Glutamatergic neuron (in vitro differentiated cells): ENCODE measurements at regions not wholly inside any gene's neighbourhood (a gene's known extent, or its start where the extent isn't known, plus 50 kb on each side); places are given as distances from the start of the nearest gene placed in this dataset.

Source experiments
- DNase-seq: peaks from one replicate; pipeline ENCODE4 v3.0.0; 2022
- H3K27ac Mint-ChIP-seq: one replicate; pipeline ENCODE4 v1.8.0; 2020; ENCODE audit warnings: mild to moderate bottlenecking, mixed read lengths, inconsistent platforms; ENCODE audit not compliant: unreplicated experiment
- H3K27me3 Mint-ChIP-seq: one replicate; pipeline ENCODE4 v1.8.0; 2020; ENCODE audit warnings: mild to moderate bottlenecking, moderate library complexity, mixed read lengths, inconsistent platforms; ENCODE audit not compliant: unreplicated experiment
- H3K36me3 Mint-ChIP-seq: one replicate; pipeline ENCODE4 v1.8.0; 2020; ENCODE audit warnings: mild to moderate bottlenecking, mixed read lengths, inconsistent platforms; ENCODE audit not compliant: unreplicated experiment
- H3K4me1 Mint-ChIP-seq: one replicate; pipeline ENCODE4 v1.8.0; 2020; ENCODE audit warnings: mild to moderate bottlenecking, low read depth, mixed read lengths, inconsistent platforms; ENCODE audit not compliant: unreplicated experiment
- H3K4me3 Mint-ChIP-seq: one replicate; pipeline ENCODE4 v1.8.0; 2020; ENCODE audit warnings: mild to moderate bottlenecking, mixed read lengths, inconsistent platforms; ENCODE audit not compliant: unreplicated experiment
- H3K9me3 Mint-ChIP-seq: one replicate; pipeline ENCODE4 v1.8.0; 2020; ENCODE audit warnings: mild to moderate bottlenecking, moderate library complexity, mixed read lengths, inconsistent platforms; ENCODE audit not compliant: unreplicated experiment
- CTCF ChIP-seq: fragments of 200-600 bp; sonication (generic); IDR thresholded peaks from one replicate; pipeline ENCODE4 v1.5.0; 2021; ENCODE audit not compliant: partially characterized antibody, unreplicated experiment

GRCh38 chr18:51998066-51998465 is 341.9 kb upstream of the DCC start:
- H3K9me3 Mint-ChIP-seq = no peaks in the 10 kb centered on the region
- no peaks in the 10 kb centered on the region for H3K4me1 Mint-ChIP-seq
- DNase-seq = no peak
- no peak overlapping the region for H3K4me3 Mint-ChIP-seq
- H3K27ac Mint-ChIP-seq = no peak overlapping the region
- H3K27me3 Mint-ChIP-seq = no peaks in the 10 kb centered on the region
- TF ChIP-seq CTCF = no peak
- H3K36me3 Mint-ChIP-seq = no peaks in the 10 kb centered on the region

DNA sequence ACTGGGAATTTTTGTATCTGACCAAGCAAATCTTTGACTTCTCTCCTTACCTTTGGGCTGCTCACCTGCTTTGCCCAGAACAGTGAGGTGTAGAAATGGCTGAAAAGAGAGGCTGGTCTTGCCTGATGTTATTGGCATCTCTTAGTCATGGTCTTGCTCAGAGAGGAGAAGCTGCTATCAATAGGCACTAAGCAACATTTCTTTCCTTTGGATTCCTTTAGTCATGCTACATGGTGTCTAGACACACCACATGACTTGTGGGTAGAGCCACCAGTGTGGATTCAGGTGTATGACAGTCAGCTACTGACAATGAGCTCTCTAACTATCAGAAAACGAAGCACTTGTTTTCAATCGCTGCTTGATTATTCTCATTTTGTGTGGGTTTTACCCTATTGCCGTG is 341.3 kb upstream of the DCC start:
- DNase-seq = no peak
- Mint-ChIP-seq H3K4me3 (no peak overlapping the region), H3K27ac (no peak overlapping the region), H3K36me3 (no peaks in the 10 kb centered on the region), H3K9me3 (no peaks in the 10 kb centered on the region), H3K27me3 (no peaks in the 10 kb centered on the region), H3K4me1 (no peaks in the 10 kb centered on the region)
- no peak for TF ChIP-seq CTCF

DNA sequence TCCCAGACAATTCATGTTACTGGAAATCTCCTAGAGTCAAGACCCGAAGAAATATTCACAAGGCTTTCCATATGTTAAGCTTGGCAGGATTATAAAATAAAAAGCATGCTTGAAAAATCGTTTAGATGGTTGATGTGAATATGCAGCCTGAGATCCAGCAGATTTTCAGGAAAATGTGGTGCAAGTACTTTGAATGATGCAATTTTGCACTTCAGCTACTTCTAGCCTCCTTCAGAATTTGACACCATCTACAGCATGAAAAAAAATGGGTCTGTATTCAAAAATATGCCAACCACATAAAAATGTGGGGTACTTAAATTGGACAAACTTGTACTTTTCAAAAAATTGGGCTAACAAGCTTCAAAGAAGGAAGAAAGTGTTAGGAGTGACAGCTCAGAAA is 340.6 kb upstream of the DCC start:
- TF ChIP-seq CTCF = no peak
- Mint-ChIP-seq H3K27me3 (no peaks in the 10 kb centered on the region), H3K36me3 (no peaks in the 10 kb centered on the region), H3K4me3 (no peak overlapping the region), H3K4me1 (no peaks in the 10 kb centered on the region), H3K9me3 (no peaks in the 10 kb centered on the region), H3K27ac (no peak overlapping the region)
- DNase-seq = no peak

DNA sequence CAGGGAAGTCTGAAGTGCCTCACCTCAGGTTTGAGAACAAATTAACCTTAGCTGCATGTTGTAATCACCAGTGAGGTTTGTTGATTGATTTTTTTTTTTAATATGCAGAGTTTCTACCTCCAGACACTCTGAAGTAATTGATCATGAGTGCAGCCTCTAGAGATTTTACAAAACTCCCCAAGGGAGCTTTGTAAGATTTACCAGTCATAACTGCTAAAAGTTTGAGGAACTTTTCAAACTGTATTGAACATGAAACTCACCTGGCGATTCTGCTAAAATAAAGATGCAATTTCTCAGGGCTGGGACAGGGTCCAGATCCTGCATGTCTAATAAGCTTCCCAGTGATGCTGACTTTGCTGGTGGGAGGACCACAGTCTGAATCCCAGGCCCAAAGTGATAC is 339.6 kb upstream of the DCC start:
- DNase-seq = no peak
- no peaks in the 10 kb centered on the region for H3K36me3 Mint-ChIP-seq
- H3K27ac Mint-ChIP-seq = no peak overlapping the region

DNA sequence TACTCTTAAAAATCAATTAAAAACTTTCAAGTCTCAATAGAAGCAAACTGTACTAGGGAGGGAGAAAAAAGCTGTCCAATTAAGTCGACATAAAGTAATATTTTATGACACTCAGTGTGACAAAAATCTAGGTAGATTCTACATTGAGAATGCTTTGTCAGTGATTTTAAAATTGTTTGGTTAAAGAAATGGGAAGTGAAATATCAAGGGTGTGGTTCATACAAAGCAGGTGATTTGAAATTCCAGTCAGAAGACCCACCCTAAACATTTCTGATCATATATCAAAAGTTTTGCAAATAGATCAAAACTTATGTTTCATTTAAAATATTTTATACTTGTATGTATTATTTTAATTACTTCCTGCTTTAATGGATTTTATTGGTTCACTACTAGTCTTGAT is 338.9 kb upstream of the DCC start:
- peaks cover 1% of the 10 kb centered on the region for H3K4me1 Mint-ChIP-seq
- no peak for TF ChIP-seq CTCF
- no peaks in the 10 kb centered on the region for H3K9me3 Mint-ChIP-seq

More for the DNA sequence above, 339.6 kb upstream of the DCC start:
- no peaks in the 10 kb centered on the region for H3K9me3 Mint-ChIP-seq
- H3K4me1 Mint-ChIP-seq = no peaks in the 10 kb centered on the region
- H3K27me3 Mint-ChIP-seq = no peaks in the 10 kb centered on the region
- H3K4me3 Mint-ChIP-seq = no peak overlapping the region
- TF ChIP-seq CTCF = no peak

More for the DNA sequence above, 338.9 kb upstream of the DCC start:
- Mint-ChIP-seq H3K36me3 (no peaks in the 10 kb centered on the region), H3K4me3 (no peak overlapping the region), H3K27ac (no peak overlapping the region), H3K27me3 (no peaks in the 10 kb centered on the region)
- DNase-seq = no peak
